Ishikawa (cell line): ENCODE measurements at regions not wholly inside any gene's neighbourhood (a gene's known extent, or its start where the extent isn't known, plus 50 kb on each side); places are given as distances from the start of the nearest gene placed in this dataset.
A peak's percentile ranks its signal among the peaks of the same experiment; 100 is the strongest.

Experiments used
- CEBPB ChIP-seq: IDR thresholded peaks from 2 replicates; pipeline ENCODE4 v1.6.1; 2012
- CREB1 ChIP-seq: IDR thresholded peaks from 2 replicates; pipeline ENCODE4 v1.6.1; 2012; ENCODE audit warnings: low read depth
- EGR1 ChIP-seq: IDR thresholded peaks from 2 replicates; pipeline ENCODE4 v1.6.1; 2012
- EP300 ChIP-seq: IDR thresholded peaks from 2 replicates; pipeline ENCODE4 v1.6.1; 2012; ENCODE audit warnings: borderline replicate concordance
- FOXM1 ChIP-seq: IDR thresholded peaks from 2 replicates; pipeline ENCODE4 v1.6.1; 2012; ENCODE audit warnings: low read depth, borderline replicate concordance
- NFIC ChIP-seq: IDR thresholded peaks from 2 replicates; pipeline ENCODE4 v1.6.1; 2012
- RAD21 ChIP-seq: IDR thresholded peaks from 2 replicates; pipeline ENCODE4 v1.6.1; 2012; ENCODE audit warnings: low read depth
- TAF1 ChIP-seq: IDR thresholded peaks from 2 replicates; pipeline ENCODE4 v1.6.1; 2012; ENCODE audit warnings: low read depth, mild to moderate bottlenecking
- TCF12 ChIP-seq: IDR thresholded peaks from 2 replicates; pipeline ENCODE4 v1.6.1; 2012; ENCODE audit warnings: low read depth
- TEAD4 ChIP-seq: IDR thresholded peaks from 2 replicates; pipeline ENCODE4 v1.6.1; 2012
- USF1 ChIP-seq: IDR thresholded peaks from 2 replicates; pipeline ENCODE4 v1.6.1; 2012
- YY1 ChIP-seq: IDR thresholded peaks from 2 replicates; pipeline ENCODE4 v1.6.1; 2012; ENCODE audit warnings: low read depth
- ZBTB7A ChIP-seq: IDR thresholded peaks from 2 replicates; pipeline ENCODE4 v1.6.1; 2012; ENCODE audit warnings: low read depth
- TF ChIP-seq, protein P1 (sequence below): IDR thresholded peaks from 2 replicates; pipeline ENCODE4 v1.6.1; 2012
- TF ChIP-seq, protein P2 (sequence below): IDR thresholded peaks from 2 replicates; pipeline ENCODE4 v1.6.1; 2012; ENCODE audit warnings: low read depth, mild to moderate bottlenecking

GRCh38 chr3:193890016-193890897 is 245.7 kb upstream of the HES1 start:
- TF ChIP-seq CEBPB (no peak), YY1 (no peak), EGR1 (no peak), TCF12 (no peak; the same call in 1 of the 2 replicates), NFIC (no peak), TEAD4 (no peak), TAF1 (no peak), RAD21 (no peak), CREB1 (no peak), USF1 (no peak), ZBTB7A (no peak), EP300 (no peak; the same call in 1 of the 2 replicates), FOXM1 (no peak)
- TF ChIP-seq, protein P1, sequence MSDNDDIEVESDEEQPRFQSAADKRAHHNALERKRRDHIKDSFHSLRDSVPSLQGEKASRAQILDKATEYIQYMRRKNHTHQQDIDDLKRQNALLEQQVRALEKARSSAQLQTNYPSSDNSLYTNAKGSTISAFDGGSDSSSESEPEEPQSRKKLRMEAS, result no peak
- TF ChIP-seq, protein P2, sequence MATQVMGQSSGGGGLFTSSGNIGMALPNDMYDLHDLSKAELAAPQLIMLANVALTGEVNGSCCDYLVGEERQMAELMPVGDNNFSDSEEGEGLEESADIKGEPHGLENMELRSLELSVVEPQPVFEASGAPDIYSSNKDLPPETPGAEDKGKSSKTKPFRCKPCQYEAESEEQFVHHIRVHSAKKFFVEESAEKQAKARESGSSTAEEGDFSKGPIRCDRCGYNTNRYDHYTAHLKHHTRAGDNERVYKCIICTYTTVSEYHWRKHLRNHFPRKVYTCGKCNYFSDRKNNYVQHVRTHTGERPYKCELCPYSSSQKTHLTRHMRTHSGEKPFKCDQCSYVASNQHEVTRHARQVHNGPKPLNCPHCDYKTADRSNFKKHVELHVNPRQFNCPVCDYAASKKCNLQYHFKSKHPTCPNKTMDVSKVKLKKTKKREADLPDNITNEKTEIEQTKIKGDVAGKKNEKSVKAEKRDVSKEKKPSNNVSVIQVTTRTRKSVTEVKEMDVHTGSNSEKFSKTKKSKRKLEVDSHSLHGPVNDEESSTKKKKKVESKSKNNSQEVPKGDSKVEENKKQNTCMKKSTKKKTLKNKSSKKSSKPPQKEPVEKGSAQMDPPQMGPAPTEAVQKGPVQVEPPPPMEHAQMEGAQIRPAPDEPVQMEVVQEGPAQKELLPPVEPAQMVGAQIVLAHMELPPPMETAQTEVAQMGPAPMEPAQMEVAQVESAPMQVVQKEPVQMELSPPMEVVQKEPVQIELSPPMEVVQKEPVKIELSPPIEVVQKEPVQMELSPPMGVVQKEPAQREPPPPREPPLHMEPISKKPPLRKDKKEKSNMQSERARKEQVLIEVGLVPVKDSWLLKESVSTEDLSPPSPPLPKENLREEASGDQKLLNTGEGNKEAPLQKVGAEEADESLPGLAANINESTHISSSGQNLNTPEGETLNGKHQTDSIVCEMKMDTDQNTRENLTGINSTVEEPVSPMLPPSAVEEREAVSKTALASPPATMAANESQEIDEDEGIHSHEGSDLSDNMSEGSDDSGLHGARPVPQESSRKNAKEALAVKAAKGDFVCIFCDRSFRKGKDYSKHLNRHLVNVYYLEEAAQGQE, result no peak

DNA sequence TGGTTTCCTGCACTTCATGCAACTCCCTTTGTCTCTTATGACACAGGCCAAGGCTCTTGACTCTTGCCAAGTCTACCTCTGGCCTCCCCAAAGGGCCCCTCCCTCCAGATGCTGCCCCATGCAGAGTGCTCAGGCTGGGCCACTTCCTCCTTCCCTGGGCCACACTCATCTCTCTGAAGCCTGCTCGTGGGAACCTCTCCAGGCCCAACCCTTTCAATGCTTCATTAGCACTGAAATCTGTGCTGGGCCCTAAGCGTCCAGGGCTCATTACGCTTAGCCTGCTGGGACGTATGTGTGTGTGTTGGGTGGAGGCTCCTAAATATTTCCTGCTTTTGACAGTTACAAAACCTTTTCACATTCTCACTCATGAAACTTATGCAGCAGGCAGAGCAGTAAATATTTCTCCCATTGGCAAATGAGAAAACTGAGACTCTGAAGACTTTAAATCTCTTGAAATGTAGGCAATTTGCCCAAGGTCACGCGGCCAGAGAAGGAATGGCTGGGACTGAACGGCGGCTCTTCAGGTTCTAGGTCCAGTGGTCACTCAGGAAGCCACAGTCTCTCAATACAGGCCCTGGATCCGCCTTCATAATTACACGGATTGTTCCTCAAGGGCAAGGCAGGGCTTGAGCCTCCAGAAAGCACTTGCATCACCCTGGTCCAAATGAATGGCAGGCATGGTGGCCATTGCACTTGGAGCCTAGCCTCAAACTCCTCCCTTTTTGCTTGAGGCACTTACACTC is 241.7 kb upstream of the HES1 start:
- TF ChIP-seq USF1, result peak; percentile 77
- TF ChIP-seq TAF1, result no peak
- TF ChIP-seq CREB1, result peak; percentile 61
- peak; percentile 99 for TF ChIP-seq FOXM1
- peak; percentile 82 for TF ChIP-seq CEBPB
- TF ChIP-seq TEAD4, result peak; percentile 97
- TF ChIP-seq EP300, result peak; percentile 100
- TF ChIP-seq, protein P2, result peak; percentile 40; the same call in 1 of the 2 replicates
- 0 out of 2 replicates have a peak, but pooled peaks have one; percentile 64 for TF ChIP-seq ZBTB7A
- peak; percentile 65 for TF ChIP-seq YY1
- peak; percentile 54; the same call in 1 of the 2 replicates for TF ChIP-seq EGR1
- TF ChIP-seq RAD21, result peak; percentile 47
- TF ChIP-seq, protein P1, result peak; percentile 77
- TF ChIP-seq TCF12, result peak; percentile 100
- TF ChIP-seq NFIC, result peak; percentile 100

DNA sequence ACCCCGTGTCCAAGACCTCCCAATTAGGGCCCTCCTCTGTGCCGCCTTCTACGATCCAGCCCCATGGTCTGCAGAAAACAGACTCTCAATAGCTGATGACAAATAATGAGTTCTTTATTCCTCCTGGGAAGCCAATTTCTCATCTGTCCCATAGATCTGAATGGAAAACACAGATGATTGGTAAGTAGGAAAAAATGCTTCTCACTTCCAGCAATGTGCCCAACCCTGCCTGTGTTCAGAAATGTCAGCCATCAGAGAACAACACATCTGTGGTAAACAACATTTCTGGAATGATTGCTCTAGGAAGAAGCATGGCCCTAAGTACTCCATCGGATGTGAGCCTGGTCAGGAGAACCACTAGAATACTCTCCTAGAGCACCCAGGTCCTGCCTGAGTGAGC is 240.5 kb upstream of the HES1 start:
- TF ChIP-seq RAD21 (no peak), CEBPB (no peak), TCF12 (no peak), NFIC (no peak), YY1 (no peak), CREB1 (no peak), EGR1 (no peak), FOXM1 (no peak), TAF1 (no peak), TEAD4 (no peak), EP300 (no peak), USF1 (no peak), ZBTB7A (no peak)
- TF ChIP-seq, protein P1, result no peak
- TF ChIP-seq, protein P2, result no peak
